Activated naive CD4-positive, alpha-beta T cell treated with anti-CD3 and anti-CD28 coated beads, Interleukin-2, amount 10 ng/mL, durations not matched to agents 7 days and 5 days (primary cell): ENCODE measurements at regions not wholly inside any gene's neighbourhood (a gene's known extent, or its start where the extent isn't known, plus 50 kb on each side); places are given as distances from the start of the nearest gene placed in this dataset.

ENCODE experiments used
- CTCF ChIA-PET: fragments of 350-600 bp; sonication (Branson Sonifier 250); formaldehyde crosslinking; loops from one replicate; lab custom pipeline; 2021; ENCODE audit warnings: antibody characterized with exemption; lab: Charles Lee
- DNase-seq: peaks from one replicate; pipeline ENCODE4 v3.0.0-alpha.2; 2020
- H3K27ac Mint-ChIP-seq: one replicate; pipeline ENCODE4 v1.8.0; 2021; ENCODE audit warnings: mild to moderate bottlenecking, moderate library complexity, mixed read lengths
- H3K27me3 Mint-ChIP-seq: one replicate; pipeline ENCODE4 v1.8.0; 2021; ENCODE audit warnings: mild to moderate bottlenecking, mixed read lengths
- H3K36me3 Mint-ChIP-seq: one replicate; pipeline ENCODE4 v1.8.0; 2021; ENCODE audit warnings: mixed read lengths
- H3K4me1 Mint-ChIP-seq: one replicate; pipeline ENCODE4 v1.8.0; 2021; ENCODE audit warnings: mixed read lengths
- H3K4me3 Mint-ChIP-seq: one replicate; pipeline ENCODE4 v1.8.0; 2021; ENCODE audit warnings: mild to moderate bottlenecking, moderate library complexity, mixed read lengths
- H3K9me3 Mint-ChIP-seq: one replicate; pipeline ENCODE4 v1.8.0; 2021; ENCODE audit warnings: mixed read lengths

DNA sequence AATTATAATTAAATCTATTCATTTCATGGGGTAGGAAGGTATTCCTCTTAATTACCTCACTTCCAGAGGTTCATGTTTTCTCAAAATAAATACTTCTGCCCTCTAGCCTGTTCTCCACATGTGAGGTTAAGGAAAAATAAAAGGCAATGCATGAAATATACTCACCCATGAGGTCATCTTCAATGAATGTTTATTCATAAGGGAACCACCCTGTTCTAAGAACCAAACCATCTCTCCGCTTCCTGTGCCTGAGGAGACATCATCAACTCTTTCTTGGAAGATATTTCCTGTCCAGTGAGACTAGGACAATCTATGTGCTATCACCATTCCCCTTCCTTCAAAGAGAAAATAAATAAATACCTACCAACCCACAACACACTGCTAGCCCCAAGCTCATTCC, 513.7 kb upstream of the PLXNA2 start:
- no peaks in the 10 kb centered on the region for H3K27me3 Mint-ChIP-seq
- H3K36me3 Mint-ChIP-seq = no peaks in the 10 kb centered on the region
- no peak overlapping the region for H3K27ac Mint-ChIP-seq
- H3K4me1 Mint-ChIP-seq = no peaks in the 10 kb centered on the region
- H3K9me3 Mint-ChIP-seq = no peaks in the 10 kb centered on the region
- CTCF ChIA-PET = no interaction called here
- no peak for DNase-seq
- H3K4me3 Mint-ChIP-seq = no peak overlapping the region

DNA sequence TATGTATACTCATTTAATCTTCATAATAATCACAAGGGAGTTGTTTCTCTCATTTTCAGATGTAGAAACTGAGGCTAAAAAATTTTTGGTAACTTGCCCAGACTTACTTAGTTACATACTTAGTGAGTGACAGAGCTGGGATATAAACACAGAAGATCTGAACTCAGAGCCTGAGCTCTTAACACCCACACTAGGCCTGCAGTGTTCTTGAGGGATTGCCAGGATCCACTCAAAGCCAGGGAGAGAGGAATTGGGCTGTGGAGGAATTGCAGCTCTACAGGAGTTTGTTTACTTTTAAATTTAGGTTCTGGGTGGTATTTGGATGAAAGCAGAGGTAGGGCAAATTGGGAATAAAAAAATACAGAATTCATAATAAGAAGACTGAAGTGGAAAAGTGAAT, 515.1 kb upstream of the PLXNA2 start:
- no peaks in the 10 kb centered on the region for H3K9me3 Mint-ChIP-seq
- no peak overlapping the region for H3K27ac Mint-ChIP-seq
- no peaks in the 10 kb centered on the region for H3K4me1 Mint-ChIP-seq
- DNase-seq = no peak
- H3K27me3 Mint-ChIP-seq = no peaks in the 10 kb centered on the region
- no peak overlapping the region for H3K4me3 Mint-ChIP-seq
- H3K36me3 Mint-ChIP-seq = no peaks in the 10 kb centered on the region
- CTCF ChIA-PET = no interaction called here

DNA sequence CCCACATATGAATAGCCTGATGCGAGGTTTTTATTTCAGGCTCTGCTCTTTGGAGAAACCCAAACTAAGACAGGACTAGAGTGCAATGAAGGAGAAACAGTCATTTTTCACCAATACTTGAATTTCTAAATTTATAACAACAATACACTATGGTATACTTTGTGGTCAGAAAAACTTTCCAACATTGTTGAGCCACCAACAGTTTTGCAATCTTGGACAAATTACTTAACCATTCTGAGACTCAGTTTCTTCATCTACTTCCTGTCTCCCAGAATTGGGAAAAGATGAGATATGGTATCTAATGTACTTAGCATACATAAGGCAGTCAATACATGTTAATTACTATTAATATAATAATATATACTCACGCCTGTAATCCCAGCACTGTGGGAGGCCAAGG, 519.8 kb upstream of the PLXNA2 start:
- no peak for DNase-seq
- Mint-ChIP-seq H3K27me3 (no peaks in the 10 kb centered on the region), H3K9me3 (no peaks in the 10 kb centered on the region), H3K27ac (no peak overlapping the region), H3K36me3 (no peaks in the 10 kb centered on the region), H3K4me1 (no peaks in the 10 kb centered on the region), H3K4me3 (no peak overlapping the region)
- CTCF ChIA-PET = no interaction called here

DNA sequence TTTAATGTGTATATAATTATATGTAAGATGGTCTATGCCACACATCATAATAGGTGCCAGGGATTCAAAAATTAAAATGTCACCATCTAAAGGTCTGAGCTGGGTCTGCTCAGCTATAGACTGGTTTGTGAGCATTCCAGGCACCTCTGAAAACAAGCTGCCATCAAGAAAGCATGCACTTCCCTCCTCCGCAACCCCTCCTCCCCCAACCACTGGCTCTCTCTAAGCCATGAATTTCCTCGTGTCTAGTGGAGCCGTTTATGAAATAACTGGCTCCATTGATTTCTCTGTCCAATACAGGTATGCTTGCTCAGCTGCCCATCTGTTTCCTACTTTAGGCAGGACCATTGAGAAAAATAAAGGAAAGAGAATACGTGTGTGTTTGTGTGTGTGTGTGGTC, 522.6 kb upstream of the PLXNA2 start:
- H3K9me3 Mint-ChIP-seq = no peaks in the 10 kb centered on the region
- no peaks in the 10 kb centered on the region for H3K36me3 Mint-ChIP-seq
- CTCF ChIA-PET = no interaction called here
- no peaks in the 10 kb centered on the region for H3K4me1 Mint-ChIP-seq
- H3K27ac Mint-ChIP-seq = no peak overlapping the region
- no peak overlapping the region for H3K4me3 Mint-ChIP-seq
- no peak for DNase-seq
- H3K27me3 Mint-ChIP-seq = no peaks in the 10 kb centered on the region

DNA sequence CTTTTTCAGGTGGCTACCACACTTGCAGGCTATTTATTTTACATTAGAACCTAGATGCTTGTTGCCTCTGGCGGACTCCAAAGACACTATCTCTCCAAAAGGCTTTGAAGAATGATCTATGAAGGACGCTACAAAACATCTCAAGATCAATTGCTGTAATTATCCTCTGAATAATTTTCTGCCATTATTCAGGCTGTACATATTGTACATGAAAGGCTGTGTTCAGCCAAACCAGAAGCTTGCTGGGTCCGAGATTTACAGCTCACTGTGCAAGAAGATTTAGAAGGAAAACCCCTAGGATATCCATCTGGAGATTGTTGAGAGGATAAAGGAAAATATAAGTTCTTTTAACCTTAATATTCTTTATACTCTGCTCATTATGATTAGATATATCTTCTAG, 523.6 kb upstream of the PLXNA2 start:
- Mint-ChIP-seq H3K27me3 (no peaks in the 10 kb centered on the region), H3K4me1 (no peaks in the 10 kb centered on the region)
- CTCF ChIA-PET = no interaction called here

DNA sequence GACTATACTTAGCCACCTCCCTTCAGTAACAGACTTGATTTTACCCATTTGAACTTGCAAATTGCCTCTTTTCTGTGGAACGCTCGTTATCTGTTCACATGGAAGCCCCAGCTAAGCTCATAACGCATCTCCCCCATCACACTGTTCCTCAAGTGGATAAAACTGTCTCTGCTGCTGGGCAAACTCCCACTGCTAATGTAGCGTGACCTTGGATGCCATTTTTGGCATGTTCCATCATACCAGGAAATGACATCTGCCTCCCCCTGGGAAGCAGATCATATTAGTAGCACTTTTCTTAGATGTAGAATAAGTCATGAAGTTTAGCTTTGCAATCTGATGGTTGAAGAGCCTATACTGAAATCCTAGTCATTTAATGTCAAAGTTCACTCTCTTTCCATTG, 528.7 kb upstream of the PLXNA2 start:
- H3K4me1 Mint-ChIP-seq = no peaks in the 10 kb centered on the region
- CTCF ChIA-PET = no interaction called here
- no peak overlapping the region for H3K27ac Mint-ChIP-seq
- H3K27me3 Mint-ChIP-seq = no peaks in the 10 kb centered on the region
- H3K4me3 Mint-ChIP-seq = no peak overlapping the region
- no peaks in the 10 kb centered on the region for H3K36me3 Mint-ChIP-seq
- no peak for DNase-seq
- H3K9me3 Mint-ChIP-seq = no peaks in the 10 kb centered on the region

More for the DNA sequence above, 523.6 kb upstream of the PLXNA2 start:
- no peak for DNase-seq
- Mint-ChIP-seq H3K36me3 (no peaks in the 10 kb centered on the region), H3K9me3 (no peaks in the 10 kb centered on the region), H3K4me3 (no peak overlapping the region), H3K27ac (no peak overlapping the region)

DNA sequence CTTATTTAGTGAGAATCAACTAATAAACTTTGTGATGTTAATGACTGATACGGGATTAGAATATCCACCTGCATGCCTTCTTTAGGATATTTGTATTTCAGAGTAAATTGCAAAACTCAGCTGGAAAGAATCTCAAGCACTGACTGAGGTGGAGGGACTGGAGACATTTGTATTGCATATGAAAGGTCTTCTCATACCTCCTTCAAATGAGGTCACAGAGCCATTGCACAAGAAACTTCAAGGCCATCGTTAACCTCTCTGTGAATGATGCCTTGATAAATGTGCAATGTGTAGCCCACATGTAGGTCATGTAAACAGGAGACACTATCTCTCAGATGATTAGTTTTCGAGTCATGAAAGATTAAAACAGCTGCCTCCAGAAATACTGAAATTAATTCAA, 531.7 kb upstream of the PLXNA2 start:
- H3K27ac Mint-ChIP-seq = no peak overlapping the region
- no peaks in the 10 kb centered on the region for H3K9me3 Mint-ChIP-seq
- no peaks in the 10 kb centered on the region for H3K36me3 Mint-ChIP-seq
- DNase-seq = no peak
- H3K27me3 Mint-ChIP-seq = no peaks in the 10 kb centered on the region
- H3K4me3 Mint-ChIP-seq = no peak overlapping the region
- CTCF ChIA-PET = no interaction called here
- H3K4me1 Mint-ChIP-seq = no peaks in the 10 kb centered on the region

DNA sequence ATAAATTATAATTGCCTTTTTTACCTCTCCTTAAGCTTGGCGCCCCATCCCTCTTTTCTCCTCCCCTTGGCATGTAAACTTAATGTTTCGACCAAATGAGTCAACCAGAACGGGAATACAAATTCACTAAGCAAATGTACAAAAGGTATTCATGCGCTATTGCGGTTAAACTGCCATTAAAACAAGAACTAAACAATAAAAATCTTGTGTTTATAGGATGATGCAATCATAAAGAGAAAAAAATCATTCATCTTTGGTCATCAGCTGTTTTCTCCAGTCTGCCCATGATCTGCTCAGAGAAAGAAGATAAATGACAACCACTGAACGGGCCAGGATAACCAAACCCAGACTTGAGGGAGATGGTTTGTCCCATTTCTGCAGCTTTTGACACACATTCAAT, 534.2 kb upstream of the PLXNA2 start:
- Mint-ChIP-seq H3K4me3 (no peak overlapping the region), H3K36me3 (no peaks in the 10 kb centered on the region), H3K27ac (no peak overlapping the region), H3K27me3 (no peaks in the 10 kb centered on the region), H3K9me3 (no peaks in the 10 kb centered on the region), H3K4me1 (no peaks in the 10 kb centered on the region)
- CTCF ChIA-PET = no interaction called here
- no peak for DNase-seq

DNA sequence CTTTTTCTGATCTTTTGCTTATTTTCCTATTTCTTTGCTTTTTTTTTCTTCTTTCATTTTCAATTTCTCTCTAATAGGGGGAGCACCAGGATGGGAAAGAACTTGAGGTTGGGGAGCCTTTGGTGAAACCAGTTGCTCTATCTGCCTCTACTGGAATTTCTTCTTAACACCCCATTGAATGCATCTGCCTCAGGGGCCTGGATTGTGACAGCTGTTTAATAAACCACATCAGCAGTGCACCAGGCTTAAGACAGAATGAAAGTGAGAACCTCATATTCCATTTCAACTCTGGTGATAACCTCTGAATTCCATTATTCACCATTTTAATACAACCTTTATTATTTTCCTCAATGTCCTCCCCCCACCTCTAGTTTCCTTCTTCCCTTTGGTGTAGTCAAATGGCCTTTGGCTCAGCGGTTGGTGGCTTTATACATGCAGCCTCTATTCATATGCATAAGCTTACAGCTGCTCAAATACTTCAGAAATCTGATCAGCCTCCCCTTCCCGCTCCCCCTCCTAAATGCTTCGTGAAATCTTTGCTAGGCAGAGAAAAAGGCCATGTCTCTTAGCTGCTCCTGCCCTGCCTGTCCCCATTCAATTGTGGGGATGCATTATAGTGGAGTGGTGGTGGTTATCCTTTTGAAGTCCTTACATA, 537.3 kb upstream of the PLXNA2 start:
- no peaks in the 10 kb centered on the region for H3K27me3 Mint-ChIP-seq
- DNase-seq = no peak
- no peaks in the 10 kb centered on the region for H3K4me1 Mint-ChIP-seq
- CTCF ChIA-PET = no interaction called here
- H3K36me3 Mint-ChIP-seq = no peaks in the 10 kb centered on the region
- H3K4me3 Mint-ChIP-seq = no peak overlapping the region
- H3K9me3 Mint-ChIP-seq = no peaks in the 10 kb centered on the region
- no peak overlapping the region for H3K27ac Mint-ChIP-seq

DNA sequence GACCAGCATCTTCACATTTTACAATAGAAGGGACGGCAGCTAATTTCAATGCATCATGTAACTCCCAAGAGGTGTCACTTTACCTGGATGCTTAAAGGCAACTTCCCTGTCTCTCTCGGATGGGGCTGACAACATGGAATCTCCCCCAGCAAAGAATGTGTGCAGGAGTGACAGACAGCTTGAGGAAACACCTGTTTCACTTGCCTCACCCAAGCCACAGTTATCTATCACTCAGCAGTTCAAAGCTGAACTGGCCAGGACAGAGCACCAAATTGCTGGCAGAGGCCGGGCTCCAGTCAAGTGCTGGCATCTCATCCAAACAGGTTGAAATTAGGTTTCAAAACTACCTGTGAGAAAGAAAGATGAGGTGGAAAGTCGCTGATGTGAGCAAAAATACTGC, 538.0 kb upstream of the PLXNA2 start:
- no peaks in the 10 kb centered on the region for H3K9me3 Mint-ChIP-seq
- H3K27me3 Mint-ChIP-seq = peaks cover 1% of the 10 kb centered on the region
- H3K4me3 Mint-ChIP-seq = no peak overlapping the region
- CTCF ChIA-PET = interaction anchor here (0.8 kb wide), 1 partner anchor 88 kb away, joined by 3 read pairs; no protein-coding TSS in a partner anchor
- H3K36me3 Mint-ChIP-seq = no peaks in the 10 kb centered on the region
- no peaks in the 10 kb centered on the region for H3K4me1 Mint-ChIP-seq
- DNase-seq = no peak
- H3K27ac Mint-ChIP-seq = no peak overlapping the region

DNA sequence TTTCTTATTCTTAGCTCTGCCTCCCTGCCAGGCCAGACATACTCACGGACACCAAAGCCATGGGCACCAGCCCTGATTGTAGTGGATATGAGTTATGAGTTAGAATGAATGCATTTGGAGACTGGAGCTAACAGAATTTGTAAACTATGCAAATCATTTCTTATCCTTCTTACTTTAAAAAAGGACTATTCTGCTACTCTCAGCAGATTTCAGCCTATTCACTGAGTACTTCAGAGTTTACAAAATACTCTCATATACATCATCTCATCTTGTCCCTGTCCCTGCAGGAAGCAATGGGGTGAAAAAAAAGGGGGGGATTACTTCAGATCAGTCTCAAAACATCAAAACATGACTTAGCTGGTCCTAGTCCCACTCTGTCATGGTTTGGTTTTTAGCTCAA, 541.4 kb upstream of the PLXNA2 start:
- H3K36me3 Mint-ChIP-seq = no peaks in the 10 kb centered on the region
- CTCF ChIA-PET = no interaction called here
- no peaks in the 10 kb centered on the region for H3K4me1 Mint-ChIP-seq

DNA sequence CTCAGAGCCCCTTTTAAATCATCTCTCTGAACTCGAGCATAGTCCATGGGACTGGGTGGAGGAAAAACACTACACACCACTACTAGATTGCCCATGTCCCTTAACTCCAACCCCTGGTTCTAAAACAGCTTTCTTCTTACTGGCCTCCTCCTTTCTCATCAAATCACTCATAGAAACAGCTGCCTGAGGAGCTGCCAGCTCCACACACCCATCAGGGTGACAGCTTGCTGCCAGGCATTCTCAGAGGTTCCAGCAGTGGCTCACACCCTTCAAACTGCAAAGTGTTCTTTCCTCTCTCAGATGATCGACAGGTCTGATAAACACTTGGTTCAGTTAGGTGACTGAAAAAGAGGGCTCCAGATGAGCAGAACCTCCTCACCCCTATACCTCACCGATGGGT, 543.0 kb upstream of the PLXNA2 start:
- H3K36me3 Mint-ChIP-seq = no peaks in the 10 kb centered on the region
- CTCF ChIA-PET = no interaction called here
- no peaks in the 10 kb centered on the region for H3K4me1 Mint-ChIP-seq
- no peaks in the 10 kb centered on the region for H3K9me3 Mint-ChIP-seq
- H3K27ac Mint-ChIP-seq = no peak overlapping the region
- no peak overlapping the region for H3K4me3 Mint-ChIP-seq
- peaks cover 4% of the 10 kb centered on the region for H3K27me3 Mint-ChIP-seq
- DNase-seq = no peak

More for the DNA sequence above, 541.4 kb upstream of the PLXNA2 start:
- peaks cover 4% of the 10 kb centered on the region for H3K27me3 Mint-ChIP-seq
- H3K27ac Mint-ChIP-seq = no peak overlapping the region
- H3K4me3 Mint-ChIP-seq = no peak overlapping the region
- no peaks in the 10 kb centered on the region for H3K9me3 Mint-ChIP-seq
- no peak for DNase-seq

DNA sequence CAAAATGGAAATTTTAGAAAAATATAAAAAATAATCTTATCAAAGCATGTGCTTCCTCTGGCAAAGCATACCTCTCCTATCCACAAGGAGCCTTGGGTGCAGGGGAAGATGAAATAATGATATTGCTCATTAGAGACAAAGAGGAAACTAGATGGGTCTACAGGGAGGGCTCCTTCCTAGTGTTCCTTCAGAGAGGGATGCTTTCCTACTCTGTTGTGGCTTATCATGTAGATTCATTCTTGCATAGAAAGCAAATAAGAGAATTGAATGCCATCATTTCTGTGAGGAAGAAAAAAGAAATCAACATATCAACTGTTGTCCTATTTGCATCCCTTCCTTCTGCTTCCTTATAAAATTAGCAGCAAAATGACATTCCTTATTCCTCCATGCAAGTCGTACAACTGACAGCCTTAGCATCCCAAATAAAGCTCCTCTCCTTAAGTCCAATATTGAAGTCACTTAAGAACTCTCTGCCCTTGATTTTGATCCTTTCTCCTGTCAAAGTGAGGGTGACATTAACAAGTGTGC, 543.9 kb upstream of the PLXNA2 start:
- CTCF ChIA-PET = no interaction called here

DNA sequence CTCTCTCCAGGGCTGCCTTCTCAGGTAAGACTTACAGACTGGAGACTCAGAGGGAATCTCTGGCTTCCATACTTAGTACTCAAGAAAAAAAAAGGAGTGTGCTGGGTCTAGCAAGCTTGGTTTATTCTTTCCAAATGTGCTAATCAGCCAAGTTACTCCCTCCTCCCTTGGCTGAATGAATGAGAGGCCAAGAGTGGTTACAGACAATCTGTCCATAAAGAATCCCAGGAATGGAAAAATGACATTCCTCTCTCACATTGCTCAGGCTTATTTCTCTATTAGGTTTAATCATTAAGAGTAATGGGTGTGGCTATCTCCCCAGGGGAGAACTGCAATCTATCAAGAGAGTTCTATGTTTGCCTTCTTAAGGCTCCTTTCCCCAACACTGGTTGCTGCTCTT, 547.3 kb upstream of the PLXNA2 start:
- no peaks in the 10 kb centered on the region for H3K36me3 Mint-ChIP-seq
- no peaks in the 10 kb centered on the region for H3K4me1 Mint-ChIP-seq
- H3K4me3 Mint-ChIP-seq = no peak overlapping the region
- H3K27me3 Mint-ChIP-seq = peaks cover 4% of the 10 kb centered on the region
- H3K27ac Mint-ChIP-seq = no peak overlapping the region
- no peak for DNase-seq
- H3K9me3 Mint-ChIP-seq = no peaks in the 10 kb centered on the region
- CTCF ChIA-PET = no interaction called here

More for the DNA sequence above, 543.9 kb upstream of the PLXNA2 start:
- DNase-seq = no peak
- Mint-ChIP-seq H3K36me3 (no peaks in the 10 kb centered on the region), H3K4me3 (no peak overlapping the region), H3K9me3 (no peaks in the 10 kb centered on the region), H3K27ac (no peak overlapping the region), H3K27me3 (peaks cover 4% of the 10 kb centered on the region), H3K4me1 (no peaks in the 10 kb centered on the region)

DNA sequence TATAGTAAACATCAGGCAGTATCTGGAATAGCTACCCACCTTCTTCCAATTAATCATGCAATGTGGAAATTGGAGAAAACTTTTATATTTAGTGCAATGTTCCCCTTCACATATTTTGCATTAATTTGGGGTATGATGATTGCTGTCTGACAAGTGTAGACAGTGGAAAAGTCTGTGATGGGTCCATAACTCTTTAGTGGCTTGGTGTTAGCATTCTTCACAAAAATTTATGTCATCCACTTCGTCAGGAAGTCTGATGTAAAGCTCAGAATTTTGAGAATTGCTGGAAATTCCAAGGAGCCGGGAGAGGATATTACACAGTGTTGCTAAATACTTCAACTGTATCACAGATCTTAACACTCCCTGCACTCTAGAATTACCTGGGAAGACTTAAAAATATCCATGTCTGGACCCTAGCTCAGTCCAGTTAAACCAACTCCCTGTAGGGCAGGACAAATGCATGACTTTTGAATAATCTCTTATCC, 549.7 kb upstream of the PLXNA2 start:
- no peak for DNase-seq
- no peak overlapping the region for H3K4me3 Mint-ChIP-seq
- no peaks in the 10 kb centered on the region for H3K4me1 Mint-ChIP-seq
- no peaks in the 10 kb centered on the region for H3K36me3 Mint-ChIP-seq
- H3K27ac Mint-ChIP-seq = no peak overlapping the region
- CTCF ChIA-PET = no interaction called here
- H3K9me3 Mint-ChIP-seq = no peaks in the 10 kb centered on the region
- no peaks in the 10 kb centered on the region for H3K27me3 Mint-ChIP-seq
